HTR-8/SVneo (cell line): ENCODE measurements at regions not wholly inside any gene's neighbourhood (a gene's known extent, or its start where the extent isn't known, plus 50 kb on each side); places are given as distances from the start of the nearest gene placed in this dataset.

Source experiments
- DNase-seq: peaks from one replicate; pipeline ENCODE4 v3.0.0; 2011; ENCODE audit warnings: low spot score, mixed read lengths; ENCODE audit not compliant: insufficient read length
- FAIRE-seq: peaks from 2 replicates; lab custom pipeline; 2011; peaks lifted over from hg19 to GRCh38; lab: Jason Lieb, UNC

DNA sequence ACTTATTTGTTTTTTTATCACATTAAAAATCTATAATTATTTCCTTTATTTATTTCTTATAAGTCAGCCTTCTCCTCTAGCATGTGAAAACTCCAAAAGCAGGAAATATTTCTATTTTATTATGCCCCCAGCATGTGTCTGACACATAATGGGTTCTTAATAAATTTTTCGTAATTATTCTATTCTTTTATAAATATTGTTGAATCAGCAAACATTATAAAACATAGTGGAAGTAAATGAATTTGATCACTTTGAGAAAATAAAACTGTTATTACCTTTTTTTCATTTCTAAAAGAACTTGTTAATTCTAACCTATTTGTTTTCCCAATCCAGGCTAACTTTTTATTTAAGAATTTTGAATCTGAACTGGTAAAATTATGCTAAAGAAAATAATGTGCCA lies 509.1 kb upstream of the PCDH15 start:
- no peak for FAIRE-seq
- DNase-seq, result no peak

DNA sequence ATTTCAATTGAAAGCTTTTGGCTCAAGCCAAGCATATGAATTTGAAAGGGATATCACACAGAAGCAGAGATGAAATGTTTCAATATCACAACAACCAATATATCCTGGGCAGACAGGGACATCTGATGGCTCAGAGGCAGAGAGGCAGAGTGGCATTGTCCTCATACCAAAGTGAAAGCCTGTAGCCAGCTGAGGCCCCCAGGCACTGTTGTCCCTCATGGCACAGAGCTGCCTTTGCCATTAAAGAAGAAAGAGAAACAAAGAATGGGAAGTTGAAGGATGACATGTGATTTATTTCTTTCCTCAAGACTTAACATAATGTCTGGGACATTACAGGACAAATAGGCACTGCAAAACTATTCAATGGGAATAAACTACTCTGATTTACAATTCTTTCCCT lies 504.3 kb upstream of the PCDH15 start:
- DNase-seq (no peak), FAIRE-seq (no peak)

DNA sequence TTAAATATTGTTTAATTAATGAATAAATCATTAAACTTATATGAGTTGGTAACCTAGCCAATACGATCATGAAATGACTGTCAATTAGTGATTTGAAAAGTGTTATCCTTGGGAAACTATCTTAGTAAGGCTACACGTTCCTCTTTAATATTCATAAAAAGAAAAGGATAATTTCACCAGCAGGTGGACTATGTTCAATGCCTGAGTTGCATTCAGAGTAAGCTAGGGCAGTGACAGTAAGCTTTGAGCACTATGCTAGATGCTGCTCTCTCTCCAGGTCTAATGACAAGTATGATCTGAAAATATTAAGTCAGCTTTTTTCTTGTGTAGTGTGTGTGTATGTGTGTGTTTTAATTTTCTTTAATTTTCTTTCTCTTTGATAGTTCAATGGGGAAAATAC lies 486.3 kb upstream of the PCDH15 start:
- FAIRE-seq (no peak), DNase-seq (no peak)

DNA sequence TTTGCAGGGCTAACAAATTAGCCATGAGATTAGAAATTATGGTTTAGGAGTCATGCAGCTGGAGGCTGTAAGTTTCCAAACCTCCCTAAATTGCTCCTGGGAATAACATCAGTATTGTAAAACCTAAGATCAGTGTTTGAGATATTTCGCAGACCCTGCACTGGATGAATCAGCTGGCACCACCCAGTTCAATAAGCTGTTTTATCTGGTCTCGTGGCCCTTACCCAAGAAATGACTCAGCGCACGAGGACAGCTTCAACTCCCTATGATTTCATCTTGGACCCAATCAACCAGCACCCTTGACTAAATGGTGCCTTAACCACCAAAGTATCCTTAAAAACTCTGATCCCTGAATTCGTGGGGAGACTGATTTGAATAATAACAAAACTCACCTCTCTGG lies 482.0 kb upstream of the PCDH15 start:
- no peak for DNase-seq
- FAIRE-seq, result no peak

DNA sequence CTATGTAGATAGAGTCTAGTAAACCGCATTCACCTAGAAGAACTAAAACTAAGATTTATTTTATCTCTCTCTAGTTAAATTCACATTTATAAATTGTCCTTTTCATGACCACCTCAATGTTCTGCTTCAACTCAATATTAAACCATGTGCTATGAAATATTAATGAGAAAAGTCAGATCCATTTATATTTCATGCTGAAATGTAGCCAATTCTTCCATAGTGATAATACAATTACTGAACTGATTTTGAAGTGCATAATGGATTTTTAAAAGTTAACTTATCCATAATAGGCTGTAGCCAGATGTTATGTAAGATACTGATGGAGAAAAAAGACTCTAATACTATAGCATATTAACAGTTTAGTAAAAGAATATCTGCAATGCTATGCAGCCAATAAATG lies 479.7 kb upstream of the PCDH15 start:
- DNase-seq (no peak), FAIRE-seq (no peak)

DNA sequence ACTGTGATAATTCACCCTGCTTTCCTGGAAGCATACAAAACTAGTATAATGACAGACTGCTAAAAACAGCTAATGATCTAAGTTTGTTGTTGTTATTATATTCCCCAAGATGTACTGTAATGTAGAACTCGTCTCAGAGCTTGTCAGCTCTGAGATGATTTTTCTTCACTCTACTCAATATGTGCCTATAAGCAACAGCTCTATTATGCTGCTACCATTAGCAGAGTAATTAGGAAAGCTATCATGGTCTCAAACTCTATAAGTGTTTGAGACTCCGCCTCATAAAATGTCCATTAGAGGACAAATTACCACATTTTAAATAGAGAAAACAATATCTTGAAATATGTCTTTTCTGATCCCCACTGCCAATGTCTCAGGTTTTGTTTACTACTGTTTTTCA lies 476.5 kb upstream of the PCDH15 start:
- no peak for FAIRE-seq

DNA sequence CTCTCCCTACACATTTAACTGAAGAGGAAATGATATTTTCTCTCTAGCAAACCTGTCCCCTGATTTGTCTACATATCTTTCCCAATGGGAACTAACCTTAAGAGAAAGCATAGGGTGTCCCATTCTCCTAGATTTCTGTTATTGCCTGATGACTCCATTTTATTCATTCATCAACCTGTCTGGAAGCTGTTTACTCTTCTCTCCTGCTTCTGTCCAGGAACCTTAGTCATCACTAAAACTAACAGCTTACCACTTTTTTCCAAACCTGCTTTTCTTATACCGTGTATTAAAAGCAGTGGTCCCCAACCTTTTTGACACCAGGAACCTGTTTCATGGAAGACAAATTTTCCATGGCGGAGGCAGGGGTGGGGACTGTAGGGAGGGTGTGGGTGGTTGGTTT lies 473.3 kb upstream of the PCDH15 start:
- no peak for FAIRE-seq
- DNase-seq, result no peak

More for the DNA sequence above, 476.5 kb upstream of the PCDH15 start:
- DNase-seq, result no peak

DNA sequence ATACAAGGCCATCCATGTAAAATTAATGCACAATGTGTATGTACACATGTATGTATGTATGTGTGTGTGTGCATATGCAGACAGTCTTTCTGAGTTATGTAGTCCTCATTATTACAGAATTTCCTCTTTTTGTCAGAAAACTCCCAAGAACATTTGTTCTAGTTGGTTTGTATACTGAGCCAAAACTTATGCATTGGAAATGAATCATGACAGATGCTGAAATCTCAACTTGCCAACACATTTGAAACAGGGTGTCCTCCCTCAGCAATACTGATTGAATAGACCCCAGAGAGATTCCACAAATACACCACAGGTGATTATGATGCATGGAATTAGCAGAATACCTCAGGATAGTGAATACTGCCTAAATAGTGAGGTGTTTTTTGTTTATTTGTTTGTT lies 472.9 kb upstream of the PCDH15 start:
- DNase-seq (no peak), FAIRE-seq (no peak)

DNA sequence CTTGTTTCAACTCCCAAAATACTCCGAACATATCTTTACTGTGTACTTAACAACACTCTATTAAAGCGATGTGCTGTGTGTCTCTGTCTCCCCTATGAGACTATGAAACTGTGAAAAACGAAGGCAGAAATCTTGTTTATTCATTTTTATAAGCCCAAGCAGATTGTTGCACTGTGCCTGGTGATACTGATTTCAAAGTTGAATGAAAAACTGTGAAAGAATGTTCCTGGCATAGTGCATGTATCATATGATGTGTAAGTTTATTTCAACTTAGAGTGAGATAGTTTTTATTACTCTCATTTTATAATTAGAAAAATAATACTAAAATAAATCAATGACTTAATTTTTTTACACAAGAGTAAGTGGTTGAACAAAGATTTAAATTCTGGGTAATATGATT lies 471.9 kb upstream of the PCDH15 start:
- DNase-seq (no peak), FAIRE-seq (no peak)

DNA sequence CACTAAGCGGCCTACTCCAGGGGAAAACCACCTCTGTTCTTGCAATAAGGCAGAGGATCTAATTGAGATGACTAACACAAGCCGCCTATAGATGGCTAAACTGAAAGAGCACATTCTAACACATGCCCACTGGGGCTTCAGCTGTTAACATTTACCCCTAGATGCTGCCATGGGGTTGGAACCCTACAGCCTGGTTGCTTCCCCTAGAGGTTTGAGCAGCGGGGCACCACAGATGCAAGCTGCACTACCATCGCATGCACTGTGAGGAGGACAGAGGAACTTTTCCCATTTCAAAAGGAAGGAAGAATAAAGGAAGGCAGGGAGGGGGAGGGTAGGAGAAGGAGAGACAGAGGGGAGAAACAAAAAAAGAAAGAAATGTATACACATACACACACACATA lies 465.8 kb upstream of the PCDH15 start:
- FAIRE-seq (no peak), DNase-seq (no peak)

DNA sequence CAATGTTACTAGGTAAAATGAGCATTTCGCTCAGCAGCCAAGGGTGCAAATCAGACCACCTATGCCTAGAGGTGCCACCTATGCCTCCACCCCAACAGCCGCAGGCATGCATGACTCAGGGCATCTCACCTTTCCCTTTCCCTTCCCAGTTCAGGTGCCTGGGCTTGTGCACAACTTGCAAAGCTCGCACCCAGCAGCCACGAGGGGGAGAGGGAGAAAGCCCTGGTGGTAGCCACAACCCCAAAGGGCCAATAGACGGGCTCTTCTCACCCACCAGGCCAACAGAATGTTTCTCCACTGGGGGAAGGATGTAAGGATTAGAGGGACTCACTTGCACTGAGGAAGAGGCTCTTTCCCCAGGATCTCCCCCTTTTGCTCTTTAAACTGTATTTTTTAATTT lies 462.3 kb upstream of the PCDH15 start:
- FAIRE-seq (no peak), DNase-seq (no peak)

DNA sequence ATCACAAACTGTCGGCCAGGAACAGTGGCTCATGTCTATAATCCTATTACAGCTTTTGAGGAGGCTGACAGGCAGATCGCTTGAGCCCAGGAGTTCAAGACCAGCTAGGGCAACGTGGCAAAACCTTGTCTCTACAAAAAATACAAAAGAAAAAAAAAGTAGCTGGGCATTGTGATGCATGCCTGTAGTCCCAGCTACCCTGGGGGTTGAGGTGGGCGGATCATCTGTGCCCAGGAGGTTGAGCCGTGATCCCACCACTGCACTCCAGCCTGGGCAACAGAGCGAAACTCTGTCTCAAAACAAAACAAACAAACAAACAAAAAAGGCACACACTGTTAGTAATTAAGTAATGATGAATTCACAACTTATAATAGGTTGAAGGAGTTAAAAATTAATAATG lies 441.5 kb upstream of the PCDH15 start:
- DNase-seq (no peak), FAIRE-seq (no peak)

DNA sequence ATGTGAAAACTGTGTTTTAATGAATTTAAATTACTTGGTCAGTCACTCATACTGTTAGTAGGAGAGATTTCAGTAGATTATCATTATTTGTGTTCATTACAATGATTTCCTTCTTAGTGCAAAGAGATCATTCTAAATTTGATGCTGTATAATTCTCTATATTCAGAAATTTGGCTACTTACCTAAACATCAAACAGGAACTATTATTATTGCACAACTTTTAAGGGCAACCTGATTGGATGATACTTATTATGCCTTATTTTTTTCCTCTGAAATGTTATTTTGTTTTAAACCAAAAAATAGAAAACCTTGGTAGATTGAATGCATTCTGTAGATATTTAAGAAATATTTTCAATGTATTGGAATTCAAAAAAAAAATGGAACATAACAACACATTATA lies 436.4 kb upstream of the PCDH15 start:
- no peak for DNase-seq
- no peak for FAIRE-seq

DNA sequence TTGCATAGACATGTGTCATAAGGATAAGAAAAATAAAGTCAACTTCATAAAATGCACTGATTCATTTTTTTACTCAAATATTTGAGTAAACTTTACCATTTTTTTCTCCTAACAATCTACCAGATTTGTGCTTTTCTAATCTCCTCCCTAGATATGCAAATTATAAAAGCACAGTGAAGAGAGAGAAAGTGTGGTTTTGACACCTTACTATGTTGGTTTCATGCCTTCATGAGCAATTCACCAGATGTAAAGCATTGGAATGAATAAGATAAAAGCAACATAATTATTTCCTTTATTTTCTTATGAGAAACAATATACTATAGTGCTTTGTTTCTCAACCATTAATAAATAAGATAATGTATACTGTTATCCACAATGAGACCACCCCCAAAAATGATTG lies 432.5 kb upstream of the PCDH15 start:
- no peak for DNase-seq
- no peak for FAIRE-seq

DNA sequence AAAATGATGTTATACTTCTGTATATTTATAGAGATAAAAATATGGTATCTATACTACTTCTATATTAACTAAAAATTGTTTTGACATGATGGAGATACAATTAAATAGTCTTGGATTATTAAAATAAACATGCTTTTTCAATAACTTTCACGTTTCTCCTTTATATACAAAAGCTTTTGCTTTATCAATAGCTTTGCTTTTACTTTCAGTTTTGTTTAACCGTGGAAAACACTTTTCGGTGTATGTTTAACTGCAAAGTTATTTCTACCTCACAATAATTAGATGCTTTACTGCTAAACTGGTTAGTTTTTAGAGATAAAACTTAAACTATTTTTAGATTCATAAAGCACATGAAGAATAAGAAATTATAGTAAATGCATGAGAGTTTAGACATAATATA lies 432.1 kb upstream of the PCDH15 start:
- no peak for FAIRE-seq
- DNase-seq, result no peak

DNA sequence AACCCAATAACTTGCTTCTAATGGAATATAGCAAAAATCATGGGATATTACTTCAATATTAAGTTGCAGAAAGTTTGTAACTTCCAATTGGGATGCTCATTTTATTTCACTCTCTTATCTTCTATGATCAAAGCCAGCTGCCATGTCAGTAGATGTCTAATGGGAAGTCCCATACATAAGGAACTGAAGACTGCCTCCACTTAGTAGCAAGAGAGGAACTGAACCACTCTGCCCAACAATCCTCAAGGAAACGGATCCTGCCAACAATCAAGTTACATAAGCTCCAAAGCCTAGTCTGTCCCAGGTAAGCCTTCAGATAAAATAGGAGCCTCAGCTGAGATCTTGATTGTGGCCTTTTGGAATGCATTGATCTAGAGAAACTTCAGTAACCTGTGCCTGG lies 431.5 kb upstream of the PCDH15 start:
- DNase-seq (no peak), FAIRE-seq (no peak)

DNA sequence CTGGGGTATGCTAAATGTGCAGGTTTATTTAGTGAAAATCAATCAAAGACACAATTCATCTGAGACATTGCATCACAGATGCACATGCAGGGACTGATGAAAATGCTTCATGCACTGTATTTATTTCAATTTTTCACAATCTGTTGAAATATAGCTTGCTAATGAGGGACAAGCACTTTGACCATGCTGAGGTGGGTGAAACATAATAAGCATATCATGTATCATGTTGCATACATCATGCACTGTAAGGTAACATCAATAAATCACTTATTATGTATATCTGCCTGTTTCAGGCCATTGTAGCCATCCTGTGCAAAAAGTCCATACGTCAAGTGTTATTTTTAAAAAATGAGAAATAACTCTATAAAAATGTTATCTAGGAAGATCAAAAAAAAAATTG lies 426.9 kb upstream of the PCDH15 start:
- no peak for FAIRE-seq
- DNase-seq, result no peak

DNA sequence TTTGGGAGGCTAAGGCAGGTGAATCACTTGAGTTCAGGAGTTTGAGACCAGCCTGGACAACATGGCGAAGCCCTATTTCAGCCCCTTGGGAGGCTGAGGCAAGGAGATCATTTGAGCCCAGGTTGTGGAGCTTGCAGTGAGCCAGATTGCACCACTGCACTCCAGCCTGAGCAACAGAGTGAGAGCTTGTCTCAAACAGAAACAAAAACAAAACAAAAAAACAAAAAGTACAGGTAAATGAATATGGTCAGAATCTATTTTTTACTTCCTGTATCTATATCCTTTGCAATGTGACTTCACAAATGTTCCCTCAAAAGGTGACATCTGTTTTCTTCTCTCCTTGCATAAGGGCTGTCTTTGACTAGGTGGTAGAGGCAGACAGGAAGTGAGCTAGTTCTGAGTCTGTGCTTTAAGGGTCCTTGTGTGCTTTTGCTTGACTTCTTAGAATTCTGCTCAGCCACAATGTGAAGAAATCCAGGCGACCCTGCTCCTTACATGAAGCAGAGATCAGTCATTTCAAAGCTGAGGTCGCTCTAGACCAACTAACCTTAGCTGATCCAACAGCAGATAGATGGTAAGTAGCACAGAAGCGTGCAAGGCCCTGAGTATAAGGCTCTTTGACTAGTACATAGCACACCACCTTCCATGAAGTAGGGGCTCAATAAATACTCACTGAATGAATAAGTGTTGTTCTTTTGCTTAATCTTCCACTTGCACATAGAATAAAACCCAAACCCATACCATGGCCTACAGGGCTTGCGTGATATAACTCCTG lies 423.2 kb upstream of the PCDH15 start:
- DNase-seq (no peak), FAIRE-seq (no peak)

DNA sequence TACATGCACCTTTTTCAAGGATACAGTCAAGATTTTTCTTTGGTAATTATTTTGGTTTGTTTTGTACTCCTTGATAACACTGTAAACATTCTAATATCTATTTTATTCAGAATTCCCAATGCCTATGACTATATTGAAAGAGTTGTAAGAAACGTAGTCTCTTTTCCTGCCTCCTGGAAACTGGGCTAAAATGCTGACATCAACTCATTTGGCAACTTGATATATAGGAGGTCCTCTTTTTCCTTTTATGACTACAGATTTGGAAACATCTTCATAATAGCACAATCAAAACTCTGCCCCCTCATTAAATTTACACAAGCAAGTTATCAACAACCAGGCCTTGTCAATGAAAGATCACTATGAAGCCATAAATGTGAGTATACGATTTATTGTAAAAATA lies 422.3 kb upstream of the PCDH15 start:
- FAIRE-seq, result no peak

DNA sequence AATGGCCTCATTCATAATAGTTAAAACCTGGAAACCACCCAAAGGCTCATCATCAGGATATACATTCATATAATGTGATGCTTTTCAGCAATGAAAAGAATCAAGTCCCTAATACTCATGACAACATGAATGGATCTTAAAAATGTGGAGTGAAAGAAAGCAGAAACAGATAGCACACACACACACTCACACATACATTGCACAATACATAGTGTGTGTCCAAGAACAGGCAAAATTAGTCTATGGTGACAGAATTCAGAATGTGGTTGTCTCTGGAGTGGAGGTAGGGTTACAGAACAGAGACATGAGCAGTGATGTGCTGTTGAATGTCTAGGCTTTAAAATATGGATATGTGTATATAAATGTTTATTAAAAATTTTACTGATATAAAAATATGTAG lies 419.9 kb upstream of the PCDH15 start:
- FAIRE-seq (no peak), DNase-seq (no peak)

More for the DNA sequence above, 422.3 kb upstream of the PCDH15 start:
- DNase-seq, result no peak

DNA sequence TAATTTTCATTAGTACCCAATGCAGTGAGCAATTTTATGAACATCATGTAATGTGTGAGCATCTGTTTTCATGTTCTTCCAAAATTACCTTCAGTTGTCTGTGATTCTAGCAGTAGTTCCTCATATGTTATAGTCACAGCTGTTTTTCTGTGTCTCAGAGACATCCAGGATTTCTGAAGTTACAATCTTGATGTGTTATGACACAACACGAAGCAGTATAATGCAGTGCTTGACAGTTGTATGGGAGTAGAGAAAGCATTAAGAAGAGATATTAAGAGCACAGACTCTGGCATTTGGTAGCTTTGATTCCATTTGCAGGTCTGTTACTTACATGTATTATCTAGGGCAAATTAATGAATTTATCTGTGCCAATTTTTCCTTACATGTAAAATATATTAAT lies 414.7 kb upstream of the PCDH15 start:
- FAIRE-seq (no peak), DNase-seq (no peak)

DNA sequence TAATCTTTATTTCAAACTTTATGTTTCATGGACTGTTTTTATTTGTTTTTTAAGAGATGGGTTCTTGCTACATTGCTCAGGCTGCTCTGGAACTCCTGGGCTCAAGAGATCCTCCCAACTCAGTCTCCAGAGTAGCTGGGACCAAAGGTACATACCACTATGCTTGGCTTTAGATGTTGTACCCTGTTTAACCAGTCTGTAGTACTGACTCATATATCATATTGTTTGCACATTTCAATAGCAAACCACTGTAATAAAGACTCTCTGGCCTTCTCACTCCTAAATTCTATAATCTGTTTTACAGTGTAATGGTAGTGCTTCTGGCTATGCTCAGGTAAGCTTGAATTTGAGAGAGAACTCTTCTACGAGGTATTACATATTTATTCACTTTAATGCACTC lies 413.6 kb upstream of the PCDH15 start:
- FAIRE-seq, result no peak
- no peak for DNase-seq

DNA sequence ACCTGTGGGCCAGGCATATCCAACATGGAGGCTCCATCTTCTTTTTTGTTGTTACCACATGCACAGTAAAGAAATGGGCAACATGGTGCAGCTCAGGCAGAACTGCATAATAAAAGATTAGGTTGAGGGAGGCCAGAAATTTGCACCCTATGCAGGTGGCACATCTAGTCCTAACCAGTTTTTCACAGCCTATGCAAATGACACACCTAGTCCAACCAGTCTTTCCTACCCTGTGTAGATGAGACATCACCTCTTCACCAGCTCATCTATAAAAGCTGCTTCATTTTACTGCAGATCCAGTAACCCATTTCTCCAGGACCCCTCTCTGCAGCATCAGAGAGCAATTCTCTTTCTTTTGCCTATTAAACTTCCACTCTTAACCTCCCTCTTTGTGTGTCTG lies 411.0 kb upstream of the PCDH15 start:
- FAIRE-seq, result no peak
- no peak for DNase-seq
